ENCODE measurements at regions not wholly inside any gene's neighbourhood (a gene's known extent, or its start where the extent isn't known, plus 50 kb on each side); places are given as distances from the start of the nearest gene placed in this dataset.
"Not testable (repeated sequence)": the region's sequence is repeated elsewhere in the genome, so short reads cannot be mapped to it uniquely, and the experiment has no call there.

DNA sequence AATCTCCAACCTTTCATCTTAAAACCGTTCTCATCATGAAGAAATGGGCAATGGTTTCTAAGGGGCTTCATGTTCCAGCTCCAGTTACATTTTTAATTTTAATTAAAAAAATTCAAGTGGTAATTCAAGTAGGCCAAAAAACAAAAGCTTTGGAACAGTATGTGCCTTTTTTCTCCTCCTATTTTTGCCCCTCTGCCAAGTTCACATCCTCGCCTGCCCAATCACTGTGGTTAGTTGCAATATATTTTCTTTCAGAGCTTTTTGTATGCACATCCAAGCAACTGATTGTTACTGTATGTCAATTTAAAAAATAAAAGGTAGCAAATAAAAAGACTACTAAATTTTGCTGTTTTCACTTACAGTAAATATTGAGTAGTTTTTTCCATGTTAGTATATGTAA lies 99.8 kb upstream of the B3GAT2 start:
- DNase-seq = no peak

DNA sequence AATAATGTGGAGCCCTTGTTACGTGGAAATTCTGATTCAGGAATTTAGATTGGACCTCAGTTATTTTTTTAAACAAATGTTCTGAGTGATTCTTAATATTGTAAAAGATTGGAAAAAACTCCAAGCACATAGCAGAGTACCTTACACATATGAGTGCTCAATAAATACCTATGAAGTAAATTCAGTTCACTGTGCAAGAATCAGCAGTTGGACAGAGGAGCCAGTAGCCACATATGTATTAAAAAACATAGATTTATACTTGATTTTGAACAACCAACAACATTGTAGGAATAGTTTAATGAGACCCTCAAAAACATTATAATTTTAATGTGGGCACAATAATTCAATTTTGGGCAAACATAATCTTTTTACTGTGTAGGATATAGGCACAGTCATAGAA lies 109.3 kb upstream of the B3GAT2 start:
- DNase-seq = no peak

DNA sequence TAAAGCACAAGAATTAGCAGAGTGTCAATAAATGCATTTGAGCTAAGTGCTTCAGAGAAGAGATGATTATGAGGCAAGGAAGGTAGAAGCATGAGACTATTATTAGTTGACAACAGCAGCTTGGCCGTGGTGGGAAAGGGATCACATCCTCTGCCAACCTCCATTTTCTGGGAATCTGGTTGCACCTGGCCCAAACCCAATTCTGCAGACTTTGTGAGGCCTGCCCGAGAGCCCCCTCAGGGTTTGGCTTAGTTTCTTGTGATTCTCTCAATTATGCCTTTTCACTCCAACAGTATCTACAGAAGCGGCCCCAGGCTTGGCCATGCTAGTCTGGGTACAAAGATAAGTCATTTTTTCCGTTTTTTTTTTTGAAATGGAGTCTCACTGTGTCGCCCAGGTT lies 111.0 kb upstream of the B3GAT2 start:
- no peak for DNase-seq

DNA sequence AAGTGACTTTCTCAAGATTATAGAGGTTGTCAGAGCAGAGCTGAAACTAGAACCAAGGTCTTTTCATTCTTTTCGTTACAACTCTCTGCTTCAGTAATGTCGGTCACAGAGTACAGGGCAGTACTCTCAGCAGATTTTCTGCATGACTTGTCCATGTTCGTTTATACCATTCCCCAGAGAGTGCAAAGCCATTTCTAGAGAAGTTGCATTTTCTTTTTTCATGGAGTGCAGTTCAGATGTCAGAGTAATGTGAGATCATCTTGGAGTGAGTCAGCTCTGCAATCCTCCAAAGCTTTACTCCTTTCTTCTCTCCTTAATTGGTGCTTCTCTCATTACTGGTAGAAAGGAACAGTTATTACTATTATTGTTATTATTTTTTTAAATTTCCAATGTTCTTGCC lies 115.6 kb upstream of the B3GAT2 start:
- no peak for DNase-seq

DNA sequence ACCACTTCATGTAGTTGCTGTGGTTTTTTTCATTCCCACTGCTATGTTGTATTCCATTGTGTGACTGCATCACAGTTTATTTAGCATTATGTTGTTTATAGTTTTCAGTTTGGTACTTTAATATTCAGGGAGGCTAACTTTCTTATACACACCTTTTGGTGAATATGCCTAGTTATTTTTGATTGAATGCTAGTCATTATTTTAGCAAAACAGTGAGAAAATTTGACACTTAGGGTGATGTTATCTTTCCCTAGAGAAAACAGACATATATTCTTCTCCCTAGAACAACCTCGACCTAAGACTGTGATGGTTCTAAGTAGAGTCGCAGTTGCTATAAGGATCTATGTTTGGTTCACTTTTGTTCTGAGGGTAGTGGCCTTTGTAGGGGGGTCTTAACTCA lies 120.8 kb upstream of the B3GAT2 start:
- DNase-seq = no peak

DNA sequence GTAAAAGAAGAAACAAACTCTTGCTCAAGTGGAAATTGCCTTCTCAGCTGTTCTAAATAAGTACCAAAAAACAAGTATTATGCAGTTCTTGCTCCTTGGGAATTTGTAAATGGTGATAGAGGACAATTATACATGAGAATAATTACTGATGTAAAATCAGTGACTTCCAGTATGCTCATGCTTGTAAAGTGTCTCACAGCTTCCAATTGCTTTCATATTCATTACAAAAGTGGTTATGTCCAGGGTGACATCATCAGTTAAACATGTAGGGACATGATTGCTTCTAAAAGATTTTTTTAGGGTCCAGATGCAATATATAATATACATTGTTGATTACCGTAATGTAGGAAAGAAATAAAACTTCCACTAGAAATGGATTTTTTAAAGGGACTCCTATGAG lies 122.8 kb upstream of the B3GAT2 start:
- no peak for DNase-seq

DNA sequence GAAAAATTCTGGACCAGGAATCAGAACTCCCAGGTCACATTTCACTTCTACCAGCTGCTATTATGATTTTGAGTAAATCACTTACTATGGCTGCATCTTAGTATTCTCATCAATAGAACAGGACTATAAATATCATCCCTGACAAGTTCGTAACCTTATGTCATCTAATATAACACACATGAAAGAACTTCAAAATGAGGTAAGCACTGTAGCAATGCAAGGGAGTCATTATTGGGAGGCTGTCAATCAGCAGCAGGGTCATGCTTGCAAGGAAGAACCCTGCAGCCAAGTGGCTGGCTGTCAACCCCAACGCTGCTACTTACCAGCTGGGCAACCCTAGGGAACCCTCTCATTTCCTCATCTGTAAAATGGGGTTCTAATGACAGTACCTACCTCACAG lies 123.3 kb upstream of the B3GAT2 start:
- no peak for DNase-seq

DNA sequence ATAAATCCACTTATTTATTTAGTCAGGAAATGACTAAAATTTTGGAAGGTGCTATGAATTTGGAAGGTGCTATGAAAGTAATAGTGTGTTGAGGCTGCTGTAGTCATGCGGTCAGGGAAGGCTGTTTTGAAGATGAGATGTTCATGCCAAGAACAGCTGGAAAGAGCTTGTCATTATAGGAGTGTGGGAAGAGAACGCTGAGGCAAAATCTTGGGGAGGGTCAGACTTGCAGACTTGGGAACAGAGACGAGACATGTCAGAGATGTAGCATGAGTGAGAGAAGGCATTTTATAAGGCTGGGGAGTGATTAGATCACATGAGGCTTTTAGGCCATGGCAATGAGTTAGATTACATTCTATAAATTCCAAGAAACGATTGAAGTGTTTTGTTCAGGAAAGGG lies 124.0 kb upstream of the B3GAT2 start:
- no peak for DNase-seq

DNA sequence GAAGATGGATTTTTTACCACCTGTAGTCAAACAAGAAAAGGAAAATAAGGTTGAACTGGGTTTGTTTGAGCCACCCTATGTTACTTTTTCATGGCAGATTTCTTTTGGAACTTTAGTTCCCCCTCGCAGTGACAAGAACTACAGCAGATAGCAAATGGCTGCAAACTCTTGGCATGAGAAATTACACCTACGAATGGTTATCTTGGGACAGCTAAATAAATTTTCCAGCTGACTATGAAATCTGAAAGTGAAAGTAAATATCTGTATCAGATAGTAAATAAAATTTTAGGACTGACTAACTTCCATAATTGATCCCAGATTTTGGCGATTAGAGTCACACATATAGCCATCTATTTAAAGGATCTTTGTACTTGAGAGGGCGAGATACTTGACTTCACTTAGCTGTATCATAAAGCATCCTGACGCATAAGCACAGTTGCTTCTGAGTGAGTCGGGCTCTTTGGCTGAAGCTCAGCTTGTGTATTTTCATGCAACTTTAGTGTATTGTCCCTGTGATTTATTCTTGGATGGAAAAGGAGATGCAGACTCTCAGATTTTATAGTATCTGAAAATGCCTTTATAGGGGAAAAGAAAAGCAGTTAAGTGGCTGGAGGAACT lies 125.3 kb upstream of the B3GAT2 start:
- DNase-seq = no peak

DNA sequence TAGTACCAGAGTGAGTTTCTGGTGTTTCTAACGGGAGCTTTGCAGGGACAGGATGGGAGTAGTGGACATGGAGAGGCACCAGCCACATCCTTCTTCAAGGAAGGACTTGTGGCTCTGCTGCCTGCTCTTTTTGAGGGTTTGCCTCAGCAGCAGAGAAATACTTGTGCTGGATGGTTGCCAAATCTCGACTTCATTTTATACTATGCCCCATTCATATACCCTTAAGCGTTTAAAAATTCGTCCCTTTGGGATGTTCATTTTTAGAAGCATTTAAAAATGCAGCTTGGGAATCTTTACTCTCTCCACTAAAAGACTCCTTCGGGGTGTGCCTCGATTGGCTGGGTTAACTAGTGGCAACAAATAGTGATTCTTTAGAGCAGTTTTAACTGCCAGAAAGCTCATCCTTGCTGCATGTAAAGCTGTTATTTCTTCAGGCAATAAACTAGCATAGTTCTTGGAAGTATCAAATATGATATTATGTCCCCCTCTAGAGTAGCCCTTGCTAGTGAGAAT lies 126.5 kb upstream of the B3GAT2 start:
- DNase-seq = no peak

DNA sequence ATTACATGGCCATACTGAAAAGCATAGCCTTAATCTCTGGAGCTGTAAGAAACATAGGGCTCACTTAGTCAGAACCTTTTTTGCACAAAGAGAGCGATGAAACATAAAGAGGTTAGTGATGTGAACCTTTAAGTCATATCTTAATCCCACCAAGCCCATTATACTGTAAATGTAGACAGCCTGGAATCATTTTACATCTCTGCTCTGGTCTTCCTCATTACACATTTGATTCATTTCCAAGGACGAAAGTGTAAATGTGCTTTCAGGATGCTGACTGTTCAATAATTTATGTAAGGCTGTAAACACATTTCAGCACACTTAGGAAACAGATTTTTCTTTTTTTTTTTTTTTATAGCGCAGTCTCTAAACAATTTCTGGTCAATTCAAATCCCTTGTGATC lies 131.3 kb upstream of the B3GAT2 start:
- no peak for DNase-seq

DNA sequence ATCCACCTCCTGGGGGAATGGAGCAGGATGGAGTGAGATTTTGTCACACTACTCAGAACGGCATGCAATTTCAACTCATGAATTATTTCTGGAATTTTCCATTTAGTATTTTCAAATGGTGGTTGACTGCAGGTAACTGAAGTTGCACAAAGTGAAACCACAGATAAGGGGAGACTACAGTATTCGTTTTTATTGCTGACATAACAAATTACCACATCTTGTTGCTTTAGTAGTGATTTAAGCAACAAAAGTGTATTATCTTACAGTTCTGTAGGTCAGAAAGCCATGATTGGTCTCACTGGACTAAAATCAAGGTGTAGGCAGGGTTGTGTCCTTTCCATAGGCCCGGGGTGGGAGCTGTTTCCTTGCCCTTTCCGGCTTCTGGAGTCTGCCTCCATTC lies 133.4 kb upstream of the B3GAT2 start:
- DNase-seq = no peak

DNA sequence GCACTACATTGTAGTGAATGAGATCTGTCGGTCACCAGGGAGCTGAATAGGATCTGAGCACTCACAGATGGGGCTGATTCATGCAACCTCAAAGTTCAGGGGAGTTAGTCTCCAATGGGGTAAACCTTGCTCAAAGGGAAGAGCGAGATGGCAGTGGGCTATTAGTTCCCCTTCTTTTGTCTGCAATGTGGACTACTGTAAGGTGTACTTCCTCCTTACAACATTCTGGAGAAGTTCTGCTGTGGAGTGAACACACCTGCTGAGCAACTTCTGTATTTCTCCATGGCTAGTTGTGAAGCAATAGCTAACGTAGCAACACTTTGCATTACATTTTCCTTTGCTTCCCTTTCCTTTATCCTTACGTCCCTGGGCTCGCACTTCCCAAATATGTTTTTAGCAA lies 134.3 kb upstream of the B3GAT2 start:
- no peak for DNase-seq

DNA sequence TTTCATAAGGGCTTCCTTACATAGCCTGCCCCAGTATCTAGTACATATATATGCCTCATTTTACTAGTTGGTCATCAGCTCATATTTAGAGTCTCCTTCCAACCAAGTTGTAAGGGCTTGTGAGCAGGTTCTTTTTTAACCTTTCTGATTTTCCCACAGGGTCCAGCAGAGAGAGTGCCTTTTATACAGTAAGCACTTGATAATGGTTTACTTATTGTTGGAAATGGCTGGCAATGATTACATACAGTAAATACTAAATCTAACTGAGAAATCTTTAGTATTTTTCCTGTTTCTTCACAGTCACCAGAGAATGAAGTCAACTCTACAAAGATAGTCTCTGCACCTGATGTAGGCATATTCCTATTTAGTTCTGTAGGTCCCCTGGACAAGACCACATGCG lies 135.1 kb upstream of the B3GAT2 start:
- DNase-seq = no peak

DNA sequence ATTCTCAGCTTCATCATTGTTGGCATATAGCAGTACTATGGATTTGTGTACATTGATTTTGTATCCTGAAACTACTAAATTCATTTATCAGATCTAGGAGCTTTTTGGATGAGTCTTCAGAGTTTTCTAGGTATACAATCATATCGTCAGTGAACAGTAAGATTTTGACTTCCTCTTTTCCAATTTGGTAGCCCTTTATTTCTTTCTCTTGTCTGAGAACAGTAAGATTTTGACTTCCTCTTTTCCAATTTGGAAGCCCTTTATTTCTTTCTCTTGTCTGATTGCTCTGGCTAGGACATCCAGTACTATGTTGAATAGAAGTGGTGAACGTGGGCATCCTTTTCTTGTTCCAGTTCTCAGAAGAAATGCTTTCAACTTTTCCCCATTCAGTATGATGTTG lies 140.4 kb upstream of the B3GAT2 start:
- not testable (repeated sequence) for DNase-seq

DNA sequence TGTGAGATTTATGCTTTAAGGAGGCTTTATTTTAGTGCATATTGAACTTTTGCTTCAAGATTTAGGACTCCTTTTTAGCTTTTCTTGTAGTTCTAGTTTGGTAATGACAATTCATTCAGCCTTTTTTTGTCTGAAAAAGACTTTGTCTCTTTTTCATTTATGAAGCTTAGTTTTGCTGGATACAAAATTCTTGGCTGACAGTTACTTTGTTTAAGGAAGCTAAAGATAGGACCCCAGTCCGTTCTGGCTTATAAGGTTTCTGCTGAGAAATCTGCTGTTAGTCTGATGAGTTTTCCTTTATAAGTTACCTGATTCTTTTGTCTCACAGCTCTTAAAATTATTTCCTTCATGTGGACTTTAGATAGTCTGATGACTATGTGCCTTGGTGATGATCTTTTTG lies 142.8 kb upstream of the B3GAT2 start:
- DNase-seq = no peak

DNA sequence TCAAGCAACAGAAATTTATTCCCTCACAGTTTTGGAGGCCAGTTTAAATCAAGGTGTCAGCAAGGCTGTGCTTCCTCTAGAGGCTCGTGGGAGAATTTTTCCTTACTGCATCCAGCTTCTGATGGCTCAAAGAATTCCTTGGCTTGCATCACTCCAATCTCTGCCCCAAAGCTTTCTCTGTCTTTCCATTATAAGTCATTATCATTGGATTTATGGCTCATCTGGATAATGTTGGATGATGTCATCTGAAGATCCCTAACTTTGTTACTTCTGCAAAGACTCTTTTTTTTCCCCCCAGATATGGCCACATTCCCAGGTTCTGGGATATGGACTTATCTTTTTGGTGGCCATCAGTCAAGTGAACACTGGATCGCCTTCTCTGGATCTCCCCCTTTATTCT lies 146.3 kb upstream of the B3GAT2 start:
- DNase-seq = no peak

DNA sequence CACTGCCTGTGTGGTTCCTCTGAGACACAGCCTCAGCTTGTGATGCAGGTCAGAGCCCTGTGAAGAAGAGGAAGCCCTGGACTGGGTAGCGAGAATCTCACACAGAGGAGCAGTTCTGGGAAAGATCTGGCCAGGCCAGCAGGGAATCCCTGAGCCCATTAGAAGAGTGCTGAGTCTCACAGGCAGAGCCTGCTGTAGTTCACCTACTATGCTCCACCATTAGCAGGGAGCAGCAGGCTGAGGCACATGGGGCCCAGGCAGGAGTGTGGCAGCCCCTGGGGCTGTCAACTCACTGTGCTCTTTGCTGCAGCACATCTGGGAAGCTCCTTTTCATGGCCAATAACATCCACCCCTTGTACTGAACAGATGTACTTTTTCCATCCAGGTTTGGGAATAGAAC lies 146.8 kb upstream of the B3GAT2 start:
- no peak for DNase-seq

DNA sequence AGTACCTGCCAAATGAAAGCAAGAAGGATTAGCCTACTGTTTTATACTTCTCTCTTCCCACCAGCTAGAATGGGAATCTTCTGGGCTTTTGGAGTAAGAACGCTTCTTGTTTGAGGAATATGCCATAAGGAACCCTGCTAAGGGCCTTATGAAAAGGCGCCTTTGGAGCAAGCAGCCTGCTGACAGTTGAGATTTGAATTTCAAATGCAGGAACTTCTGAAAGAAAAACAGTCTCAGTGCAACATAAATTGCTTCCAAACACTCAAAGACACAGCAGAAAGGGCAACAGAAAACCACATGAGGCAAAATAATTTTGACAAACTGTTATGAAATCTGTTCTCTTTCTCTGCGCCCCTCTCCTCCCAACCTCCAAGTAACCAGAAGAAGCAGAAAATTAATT lies 149.4 kb upstream of the B3GAT2 start:
- no peak for DNase-seq

DNA sequence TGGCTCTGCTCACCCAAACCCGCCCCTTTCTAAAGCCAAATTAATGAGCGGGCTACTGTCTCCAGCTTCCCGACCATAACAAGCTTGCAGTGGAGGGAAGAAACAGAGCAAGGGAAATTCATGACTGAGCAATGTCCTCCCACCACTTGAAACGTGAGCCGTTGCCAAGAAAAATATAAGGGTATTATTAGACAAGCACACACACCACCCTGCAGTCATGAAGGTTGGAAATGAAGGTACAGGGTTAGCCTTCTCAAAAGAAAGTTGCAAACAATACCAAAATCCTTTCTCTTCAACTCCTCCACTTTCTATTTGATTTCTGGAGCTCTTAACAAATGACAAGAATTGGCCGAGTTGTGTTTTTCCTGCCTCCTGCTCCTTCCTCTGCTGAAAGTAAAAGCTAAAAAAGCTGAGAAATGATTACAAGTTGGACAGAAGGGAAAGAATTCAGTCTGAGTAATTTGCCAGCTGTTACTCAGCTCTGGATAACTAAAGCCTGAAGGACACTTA lies 151.1 kb upstream of the B3GAT2 start:
- no peak for DNase-seq

DNA sequence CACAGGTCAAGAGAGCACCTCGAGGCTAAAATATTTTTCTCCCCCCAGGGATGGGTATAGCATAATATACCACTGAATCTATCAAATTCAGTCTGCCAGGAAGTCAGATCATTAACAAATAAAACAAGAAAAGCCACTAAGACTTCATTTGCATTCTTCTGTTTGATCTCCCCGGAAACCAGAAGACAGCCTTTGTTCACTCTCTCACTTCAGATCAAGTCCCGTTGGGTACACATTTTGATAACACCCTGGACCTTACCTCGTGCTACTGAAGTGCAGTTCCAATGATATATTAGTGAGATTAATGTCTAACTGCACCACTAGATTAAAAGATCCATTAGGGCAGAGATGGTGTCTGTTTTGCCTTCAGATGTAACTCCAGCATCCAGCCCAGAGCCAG lies 157.7 kb upstream of the B3GAT2 start:
- DNase-seq = no peak

DNA sequence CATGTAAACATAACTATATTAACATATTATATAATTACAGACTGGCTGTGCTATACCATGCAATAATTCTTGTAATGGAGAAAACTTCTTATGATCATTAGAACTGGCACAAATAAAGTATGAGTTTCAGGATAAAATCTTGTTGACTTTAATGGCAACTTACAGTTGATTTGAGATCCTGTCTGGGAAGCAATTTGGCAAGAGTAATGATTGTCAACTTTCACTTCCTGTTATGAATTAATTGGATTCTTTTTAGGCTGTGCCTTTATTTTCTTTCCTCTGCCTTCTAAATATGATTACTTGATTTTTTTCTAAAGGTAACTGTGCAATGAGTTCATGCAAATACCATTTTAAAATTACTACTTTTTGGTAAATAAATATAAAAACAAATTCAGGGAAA lies 158.1 kb upstream of the B3GAT2 start:
- DNase-seq = no peak

DNA sequence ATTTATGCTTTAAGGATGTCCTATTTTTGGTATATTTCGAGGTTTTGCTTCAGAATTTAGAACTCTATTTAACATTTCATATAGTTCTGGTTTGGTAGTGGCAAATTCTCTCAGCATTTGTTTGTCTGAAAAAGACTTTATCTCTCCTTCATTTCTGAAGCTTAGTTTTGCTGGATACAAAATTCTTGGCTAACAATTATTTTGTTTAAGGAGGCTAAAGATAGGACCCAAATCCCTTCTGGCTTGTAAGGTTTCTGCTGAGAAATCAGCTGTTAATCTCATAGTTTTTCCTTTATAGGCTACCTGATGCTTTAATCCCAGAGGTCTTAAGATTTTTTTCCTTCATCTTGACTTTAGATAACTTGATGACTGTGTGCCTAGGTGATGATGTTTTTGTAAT lies 162.7 kb upstream of the B3GAT2 start:
- no peak for DNase-seq

DNA sequence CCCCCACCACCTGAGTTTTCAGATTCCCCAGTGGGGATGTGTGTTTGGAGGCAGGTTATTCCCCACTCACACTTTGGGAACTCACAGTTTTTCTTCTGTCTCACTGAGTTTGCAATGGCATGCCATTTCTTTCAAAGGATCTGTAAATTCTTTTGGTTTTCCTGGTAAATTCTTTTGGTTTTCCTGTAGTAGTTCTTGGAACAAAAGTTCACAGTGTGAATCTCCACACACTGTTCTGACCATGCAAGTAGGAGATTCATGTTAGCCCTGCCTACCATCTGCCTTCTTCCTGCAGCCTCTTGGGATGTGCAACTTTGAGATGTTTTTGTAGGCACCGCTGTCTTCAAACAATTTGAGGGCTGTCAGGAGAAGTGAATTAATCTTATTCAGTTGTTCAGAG lies 165.6 kb upstream of the OGFRL1 start:
- DNase-seq = no peak

DNA sequence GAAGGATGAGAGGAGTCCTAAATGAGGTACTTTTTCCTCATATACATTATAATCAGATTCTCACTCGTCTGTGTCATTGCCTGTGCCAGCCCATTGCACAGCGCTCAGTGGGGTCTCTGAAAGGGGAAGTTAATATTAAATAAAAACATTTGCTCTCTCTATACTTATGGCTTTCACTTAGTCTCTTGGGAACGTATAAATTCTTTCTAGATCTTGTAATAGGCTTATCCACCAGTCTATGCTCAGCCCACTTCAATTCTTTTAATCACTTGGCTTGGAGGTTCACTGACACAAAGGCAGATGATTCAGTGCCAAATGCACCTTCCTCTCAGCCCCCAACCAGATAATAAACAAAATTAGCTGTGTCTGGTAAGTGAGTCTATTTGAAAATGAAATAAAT lies 164.3 kb upstream of the OGFRL1 start:
- DNase-seq = no peak

DNA sequence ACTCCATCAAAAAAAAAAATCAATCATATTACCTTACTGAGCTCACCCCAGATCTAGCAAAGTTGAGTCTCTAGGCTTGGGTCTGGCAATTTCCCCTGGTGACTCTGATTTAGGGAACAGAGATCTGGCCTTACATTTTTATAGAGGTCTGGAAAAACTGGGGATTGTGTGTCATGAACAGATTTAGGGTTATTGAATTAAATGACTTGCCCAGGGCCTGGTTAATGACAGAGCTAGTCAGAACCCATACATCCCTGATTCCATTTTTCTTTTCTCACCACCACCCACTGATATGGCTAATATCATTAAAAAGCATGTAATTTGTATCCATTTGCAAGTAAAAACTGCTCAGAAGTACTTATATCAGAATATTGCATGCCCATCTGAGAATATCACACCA lies 163.4 kb upstream of the OGFRL1 start:
- DNase-seq = no peak

Measured in CD4-positive, alpha-beta T cell treated with Interleukin-1 beta for 1 hour (primary cell).